GM12892 (cell line): ENCODE measurements at regions not wholly inside any gene's neighbourhood (a gene's known extent, or its start where the extent isn't known, plus 50 kb on each side); places are given as distances from the start of the nearest gene placed in this dataset.

Experiments
- POLR2A ChIP-seq: IDR thresholded peaks from 2 replicates; pipeline ENCODE4 v1.6.1; 2011; ENCODE audit warnings: low read depth, low read length, control low read depth
- POLR2AphosphoS5 ChIP-seq: IDR thresholded peaks from 2 replicates; pipeline ENCODE4 v1.6.1; 2011; ENCODE audit warnings: low read depth, low read length, control low read depth

DNA sequence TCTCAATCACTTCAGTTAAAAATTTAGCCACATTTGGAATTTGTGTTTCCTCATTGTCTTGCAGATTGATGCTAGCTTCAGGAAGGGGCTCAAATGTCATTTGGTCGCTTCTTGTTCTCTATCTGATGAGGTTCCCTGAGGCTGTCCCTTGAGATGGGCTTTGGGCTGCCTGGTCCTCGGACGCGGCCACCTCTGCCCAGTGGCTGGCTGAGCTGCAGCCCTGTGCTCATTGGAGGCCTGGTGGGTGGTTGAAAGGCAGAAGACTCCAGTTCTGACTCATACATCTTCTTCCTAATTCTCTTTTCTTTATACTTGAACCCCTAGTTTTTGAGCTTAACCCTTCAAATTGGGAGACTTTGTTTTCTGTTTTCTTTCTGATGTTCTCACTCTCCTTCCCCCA, 78.8 kb upstream of the NTRK2 start:
- TF ChIP-seq POLR2AphosphoS5 = no peak
- no peak for TF ChIP-seq POLR2A
